SK-N-SH (cell line): ENCODE measurements at regions not wholly inside any gene's neighbourhood (a gene's known extent, or its start where the extent isn't known, plus 50 kb on each side); places are given as distances from the start of the nearest gene placed in this dataset.

ENCODE experiments used
- CTCF ChIA-PET: fragments of 300-600, 350-600 bp; formaldehyde crosslinking; extraction: SDS; loops from one replicate; lab custom pipeline; 2021; lab: Yijun Ruan, JAX
- POLR2A ChIA-PET: fragments of 350-600 bp; sonication (Branson Sonifier 250); formaldehyde crosslinking; extraction: SDS; loops from one replicate; lab custom pipeline; 2020; ENCODE audit warnings: antibody characterized with exemption, inconsistent platforms; lab: Yijun Ruan, JAX
- DNase-seq: peaks from one replicate; pipeline ENCODE4 v3.0.0; 2012
- H2AFZ ChIP-seq: fragments of 200-600 bp; sonication (generic); 2 replicates; pipeline ENCODE4 v1.8.1; 2016; ENCODE audit warnings: antibody characterized with exemption, mild to moderate bottlenecking, low read depth
- H3F3A ChIP-seq: fragments of 200-600 bp; sonication (generic); replicated peaks from 2 replicates; pipeline ENCODE3; 2016; ENCODE audit warnings: antibody characterized with exemption, mild to moderate bottlenecking; ENCODE audit not compliant: insufficient read depth
- H3K27ac ChIP-seq, 2 experiments: fragments of 200-500 bp in 1 of 2; fragments of 200-600 bp in 1 of 2; sonication (Bioruptor generic) in 1 of 2; sonication (generic), shearing (Covaris generic) in 1 of 2; 2 replicates each; pipeline versions ENCODE4 v1.5.1 to v1.6.1; 2014 to 2016; ENCODE audit warnings: low read depth in 2 of 2, inconsistent platforms in 1 of 2, low read length in 1 of 2, mild to moderate bottlenecking in 1 of 2, mixed read lengths in 1 of 2
- H3K27me3 ChIP-seq: fragments of 200-600 bp; sonication (generic), shearing (Covaris generic); 2 replicates; pipeline ENCODE4 v1.6.1; 2016; ENCODE audit warnings: mixed run types; ENCODE audit not compliant: insufficient read depth
- H3K36me3 ChIP-seq, 2 experiments: fragments of 200-500 bp in 1 of 2; fragments of 200-600 bp in 1 of 2; sonication (Bioruptor generic) in 1 of 2; sonication (generic) in 1 of 2; replicated peaks in 1 of 2; 2 replicates each; pipeline versions ENCODE3 to v1.5.1; 2014 to 2016; ENCODE audit warnings: low read length in 1 of 2, mild to moderate bottlenecking in 1 of 2; ENCODE audit not compliant: insufficient read depth in 2 of 2, control insufficient read depth in 1 of 2
- H3K4me1 ChIP-seq, 2 experiments: fragments of 200-500 bp in 1 of 2; fragments of 200-600 bp in 1 of 2; sonication (Bioruptor generic) in 1 of 2; sonication (generic), shearing (Covaris generic) in 1 of 2; 2 replicates each; pipeline versions ENCODE4 v1.5.1 to v1.6.1; 2014 to 2016; ENCODE audit warnings: low read depth in 1 of 2, low read length in 1 of 2, mixed run types in 1 of 2; ENCODE audit not compliant: insufficient read depth in 2 of 2, control insufficient read depth in 1 of 2
- H3K4me2 ChIP-seq: fragments of 200-600 bp; sonication (generic), shearing (Covaris generic); 2 replicates; pipeline ENCODE4 v1.6.1; 2017; ENCODE audit warnings: mixed run types
- H3K4me3 ChIP-seq, 2 experiments: fragments of 200-500 bp in 1 of 2; fragments of 200-600 bp in 1 of 2; sonication (Bioruptor generic) in 1 of 2; sonication (generic), shearing (Covaris generic) in 1 of 2; 2 replicates each; pipeline versions ENCODE4 v1.5.1 to v1.8.1; 2014 to 2016; ENCODE audit warnings: low read depth in 2 of 2, inconsistent platforms in 1 of 2, low read length in 1 of 2, mild to moderate bottlenecking in 1 of 2, mixed read lengths in 1 of 2, moderate library complexity in 1 of 2
- H3K79me2 ChIP-seq: fragments of 200-600 bp; sonication (generic); 2 replicates; pipeline ENCODE4 v1.8.1; 2017; ENCODE audit warnings: mild to moderate bottlenecking; ENCODE audit not compliant: insufficient read depth
- H3K9ac ChIP-seq: fragments of 200-600 bp; sonication (generic); 2 replicates; pipeline ENCODE4 v1.6.1; 2017; ENCODE audit warnings: mixed run types
- H3K9me2 ChIP-seq: fragments of 200-600 bp; sonication (generic); 2 replicates; pipeline ENCODE4 v1.6.1; 2017; ENCODE audit warnings: mixed run types
- H3K9me3 ChIP-seq: fragments of 200-600 bp; sonication (generic); 2 replicates; pipeline ENCODE4 v1.6.1; 2017; ENCODE audit warnings: mixed run types, mild to moderate bottlenecking, moderate library complexity
- H4K20me1 ChIP-seq: fragments of 200-600 bp; sonication (generic); 2 replicates; pipeline ENCODE4 v1.6.1; 2017; ENCODE audit warnings: mild to moderate bottlenecking, mixed run types; ENCODE audit not compliant: insufficient read depth
- CTCF ChIP-seq: fragments of 200-600 bp; sonication (generic); IDR thresholded peaks from 2 replicates; pipeline ENCODE4 v1.6.1; 2017; ENCODE audit warnings: antibody characterized with exemption, mild to moderate bottlenecking, moderate library complexity
- ELF1 ChIP-seq: IDR thresholded peaks from 2 replicates; pipeline ENCODE4 v1.4.0; 2012
- EP300 ChIP-seq, 2 experiments: IDR thresholded peaks; 2 replicates each; pipeline versions ENCODE4 v1.4.0 to v1.6.1; 2012; ENCODE audit warnings: borderline replicate concordance in 1 of 2, low read depth in 1 of 2, low read length in 1 of 2
- JUND ChIP-seq: IDR thresholded peaks from 2 replicates; pipeline ENCODE4 v1.4.0; 2012
- MXI1 ChIP-seq: IDR thresholded peaks from 2 replicates; pipeline ENCODE4 v1.6.1; 2012; ENCODE audit warnings: mild to moderate bottlenecking, low read depth, low read length, improper control_type of control experiment
- RAD21 ChIP-seq: IDR thresholded peaks from 2 replicates; pipeline ENCODE4 v1.6.1; 2012; ENCODE audit warnings: mild to moderate bottlenecking, low read length
- RCOR1 ChIP-seq: fragments of 150-350 bp; IDR thresholded peaks from 2 replicates; pipeline ENCODE4 v1.6.1; 2017; ENCODE audit warnings: antibody characterized with exemption, low read length
- SMC3 ChIP-seq: IDR thresholded peaks from 2 replicates; pipeline ENCODE4 v1.6.1; 2012; ENCODE audit warnings: low read depth, low read length, improper control_type of control experiment
- TAF1 ChIP-seq: IDR thresholded peaks from 2 replicates; pipeline ENCODE4 v1.6.1; 2012; ENCODE audit warnings: low read depth, mild to moderate bottlenecking, low read length, moderate library complexity, borderline replicate concordance
- TCF12 ChIP-seq: IDR thresholded peaks from 2 replicates; pipeline ENCODE4 v1.4.0; 2012
- WGBS: methylation state at CpG from one replicate; pipeline ENCODE4 v1.1.6; 2017; ENCODE audit warnings: low lambda C conversion rate; 5-methylcytosine and 5-hydroxymethylcytosine counted together
- TF ChIP-seq, protein P1 (sequence below): IDR thresholded peaks from 2 replicates; pipeline ENCODE4 v1.4.0; 2012; ENCODE audit warnings: low read depth
- TF ChIP-seq, protein P2 (sequence below): IDR thresholded peaks from 2 replicates; pipeline ENCODE4 v1.4.0; 2012; ENCODE audit warnings: low read depth, borderline replicate concordance
- TF ChIP-seq, protein P3 (sequence below): IDR thresholded peaks from 2 replicates; pipeline ENCODE4 v1.6.1; 2012; ENCODE audit warnings: mild to moderate bottlenecking, low read depth, low read length, moderate library complexity
- TF ChIP-seq, protein P4 (sequence below): IDR thresholded peaks from 2 replicates; pipeline ENCODE4 v1.4.0; 2012; ENCODE audit warnings: low read depth, borderline replicate concordance

DNA sequence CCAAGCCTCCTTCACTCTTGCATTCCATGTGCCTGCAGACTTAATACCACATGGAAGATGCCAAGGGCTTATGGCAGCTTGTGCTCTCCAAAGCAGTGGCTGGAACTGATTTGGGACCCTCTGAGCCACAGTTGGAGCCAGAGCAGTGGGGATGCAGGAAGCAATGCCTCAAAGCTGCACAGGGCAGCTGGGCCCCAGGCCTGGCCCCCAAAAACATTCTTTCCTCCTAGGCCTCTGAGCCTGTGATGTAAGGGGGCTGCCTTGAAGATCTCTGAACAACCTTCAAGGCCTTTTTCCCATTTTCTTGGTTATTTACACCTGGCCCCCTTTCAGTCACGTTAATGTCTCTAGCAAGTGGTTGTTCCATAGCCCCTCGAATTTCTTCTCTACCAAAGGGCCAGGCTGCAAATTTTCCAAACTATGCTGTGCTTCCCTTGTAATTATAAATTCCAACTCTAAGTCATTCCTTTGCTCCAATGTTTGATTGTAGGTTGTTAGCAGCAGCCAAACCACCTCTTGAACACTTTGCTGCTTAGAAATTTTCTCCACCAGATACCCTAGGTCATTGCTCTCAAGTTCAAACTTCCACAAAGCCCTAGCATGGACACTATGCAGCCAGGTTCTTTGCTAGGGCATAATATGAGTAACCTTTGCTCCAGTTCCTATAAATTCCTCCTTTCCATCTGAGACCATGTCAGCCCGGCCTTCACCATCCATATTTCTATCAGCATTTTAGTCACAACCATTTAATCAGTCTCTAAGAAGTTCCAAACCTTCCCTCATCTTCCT lies 245.0 kb upstream of the RBBP8 start:
- Histone ChIP-seq H3K4me2 (no peak overlapping the region), H3K27ac (no peak overlapping the region), H3K4me3 (no peak overlapping the region)
- 21% methylated on average over 3 of the region's 3 CpGs for WGBS
- DNase-seq, result no peak
- TF ChIP-seq, protein P1, sequence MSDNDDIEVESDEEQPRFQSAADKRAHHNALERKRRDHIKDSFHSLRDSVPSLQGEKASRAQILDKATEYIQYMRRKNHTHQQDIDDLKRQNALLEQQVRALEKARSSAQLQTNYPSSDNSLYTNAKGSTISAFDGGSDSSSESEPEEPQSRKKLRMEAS, result no peak
- TF ChIP-seq MXI1 (no peak), RAD21 (no peak), JUND (no peak), RCOR1 (no peak), TAF1 (no peak), EP300 (IDR thresholded peaks at IDR 0.05; ENCODE audit: borderline replicate concordance in 1 of 2, low read depth in 1 of 2, low read length in 1 of 2) (no peak), TCF12 (no peak), ELF1 (no peak), CTCF (no peak), SMC3 (no peak)
- TF ChIP-seq, protein P2, sequence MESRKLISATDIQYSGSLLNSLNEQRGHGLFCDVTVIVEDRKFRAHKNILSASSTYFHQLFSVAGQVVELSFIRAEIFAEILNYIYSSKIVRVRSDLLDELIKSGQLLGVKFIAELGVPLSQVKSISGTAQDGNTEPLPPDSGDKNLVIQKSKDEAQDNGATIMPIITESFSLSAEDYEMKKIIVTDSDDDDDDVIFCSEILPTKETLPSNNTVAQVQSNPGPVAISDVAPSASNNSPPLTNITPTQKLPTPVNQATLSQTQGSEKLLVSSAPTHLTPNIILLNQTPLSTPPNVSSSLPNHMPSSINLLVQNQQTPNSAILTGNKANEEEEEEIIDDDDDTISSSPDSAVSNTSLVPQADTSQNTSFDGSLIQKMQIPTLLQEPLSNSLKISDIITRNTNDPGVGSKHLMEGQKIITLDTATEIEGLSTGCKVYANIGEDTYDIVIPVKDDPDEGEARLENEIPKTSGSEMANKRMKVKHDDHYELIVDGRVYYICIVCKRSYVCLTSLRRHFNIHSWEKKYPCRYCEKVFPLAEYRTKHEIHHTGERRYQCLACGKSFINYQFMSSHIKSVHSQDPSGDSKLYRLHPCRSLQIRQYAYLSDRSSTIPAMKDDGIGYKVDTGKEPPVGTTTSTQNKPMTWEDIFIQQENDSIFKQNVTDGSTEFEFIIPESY, result no peak
- TF ChIP-seq, protein P3, sequence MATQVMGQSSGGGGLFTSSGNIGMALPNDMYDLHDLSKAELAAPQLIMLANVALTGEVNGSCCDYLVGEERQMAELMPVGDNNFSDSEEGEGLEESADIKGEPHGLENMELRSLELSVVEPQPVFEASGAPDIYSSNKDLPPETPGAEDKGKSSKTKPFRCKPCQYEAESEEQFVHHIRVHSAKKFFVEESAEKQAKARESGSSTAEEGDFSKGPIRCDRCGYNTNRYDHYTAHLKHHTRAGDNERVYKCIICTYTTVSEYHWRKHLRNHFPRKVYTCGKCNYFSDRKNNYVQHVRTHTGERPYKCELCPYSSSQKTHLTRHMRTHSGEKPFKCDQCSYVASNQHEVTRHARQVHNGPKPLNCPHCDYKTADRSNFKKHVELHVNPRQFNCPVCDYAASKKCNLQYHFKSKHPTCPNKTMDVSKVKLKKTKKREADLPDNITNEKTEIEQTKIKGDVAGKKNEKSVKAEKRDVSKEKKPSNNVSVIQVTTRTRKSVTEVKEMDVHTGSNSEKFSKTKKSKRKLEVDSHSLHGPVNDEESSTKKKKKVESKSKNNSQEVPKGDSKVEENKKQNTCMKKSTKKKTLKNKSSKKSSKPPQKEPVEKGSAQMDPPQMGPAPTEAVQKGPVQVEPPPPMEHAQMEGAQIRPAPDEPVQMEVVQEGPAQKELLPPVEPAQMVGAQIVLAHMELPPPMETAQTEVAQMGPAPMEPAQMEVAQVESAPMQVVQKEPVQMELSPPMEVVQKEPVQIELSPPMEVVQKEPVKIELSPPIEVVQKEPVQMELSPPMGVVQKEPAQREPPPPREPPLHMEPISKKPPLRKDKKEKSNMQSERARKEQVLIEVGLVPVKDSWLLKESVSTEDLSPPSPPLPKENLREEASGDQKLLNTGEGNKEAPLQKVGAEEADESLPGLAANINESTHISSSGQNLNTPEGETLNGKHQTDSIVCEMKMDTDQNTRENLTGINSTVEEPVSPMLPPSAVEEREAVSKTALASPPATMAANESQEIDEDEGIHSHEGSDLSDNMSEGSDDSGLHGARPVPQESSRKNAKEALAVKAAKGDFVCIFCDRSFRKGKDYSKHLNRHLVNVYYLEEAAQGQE, result no peak
- TF ChIP-seq, protein P4, sequence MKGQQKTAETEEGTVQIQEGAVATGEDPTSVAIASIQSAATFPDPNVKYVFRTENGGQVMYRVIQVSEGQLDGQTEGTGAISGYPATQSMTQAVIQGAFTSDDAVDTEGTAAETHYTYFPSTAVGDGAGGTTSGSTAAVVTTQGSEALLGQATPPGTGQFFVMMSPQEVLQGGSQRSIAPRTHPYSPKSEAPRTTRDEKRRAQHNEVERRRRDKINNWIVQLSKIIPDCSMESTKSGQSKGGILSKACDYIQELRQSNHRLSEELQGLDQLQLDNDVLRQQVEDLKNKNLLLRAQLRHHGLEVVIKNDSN, result no peak
- TF ChIP-seq, all 33 proteins: peak for 0
- Histone ChIP-seq H4K20me1 (no peaks in the 10 kb centered on the region), H3K79me2 (no peaks in the 10 kb centered on the region), H3K9me2 (no peaks in the 10 kb centered on the region), H3K27me3 (no peaks in the 10 kb centered on the region), H2AFZ (no peak overlapping the region), H3K4me1 (peaks cover 0 to 22% of the 10 kb centered on the region in 2 experiments; a peak in 1 of 4 replicates), H3F3A (peaks cover 14% of the 10 kb centered on the region), H3K36me3 (no peaks in the 10 kb centered on the region), H3K9me3 (no peaks in the 10 kb centered on the region), H3K9ac (no peak overlapping the region)
- CTCF ChIA-PET, result interaction anchor here (0.8 kb wide), 1 partner anchor 22 kb away, joined by 3 read pairs; no protein-coding TSS in a partner anchor
- POLR2A ChIA-PET, result no interaction called here
